Cardiac muscle cell (in vitro differentiated cells and primary cell): ENCODE measurements at regions not wholly inside any gene's neighbourhood (a gene's known extent, or its start where the extent isn't known, plus 50 kb on each side); places are given as distances from the start of the nearest gene placed in this dataset.

Experiments
- DNase-seq, 2 donors: peaks; one replicate each; pipeline versions ENCODE4 v3.0.0 to v3.0.0-alpha.2; 2010 to 2017; ENCODE audit warnings: low read depth in 1 of 2, low spot score in 1 of 2
- H3K27ac ChIP-seq: fragments of 200-600 bp; sonication (generic); 2 replicates; pipeline ENCODE4 v1.5.1; 2016
- H3K27me3 ChIP-seq: fragments of 200-600 bp; sonication (generic); 2 replicates; pipeline ENCODE4 v1.6.0; 2016; ENCODE audit warnings: control low read depth
- H3K36me3 ChIP-seq: fragments of 200-600 bp; sonication (generic); 2 replicates; pipeline ENCODE4 v1.5.1; 2016; ENCODE audit warnings: control low read depth
- H3K4me1 ChIP-seq: fragments of 200-600 bp; sonication (generic); 2 replicates; pipeline ENCODE4 v1.8.1; 2017; ENCODE audit warnings: low read depth, mild to moderate bottlenecking, mixed run types
- H3K4me3 ChIP-seq: fragments of 200-600 bp; sonication (generic); 2 replicates; pipeline ENCODE4 v1.5.1; 2016; ENCODE audit warnings: mild to moderate bottlenecking
- H3K9me3 ChIP-seq: fragments of 200-600 bp; sonication (generic); 2 replicates; pipeline ENCODE4 v1.5.1; 2017; ENCODE audit warnings: low read depth, mild to moderate bottlenecking, control low read depth
- TF ChIP-seq, protein P1 (sequence below): IDR thresholded peaks from 2 replicates; pipeline ENCODE4 v1.5.1; 2012; ENCODE audit warnings: low read depth, mild to moderate bottlenecking, low read length

DNA sequence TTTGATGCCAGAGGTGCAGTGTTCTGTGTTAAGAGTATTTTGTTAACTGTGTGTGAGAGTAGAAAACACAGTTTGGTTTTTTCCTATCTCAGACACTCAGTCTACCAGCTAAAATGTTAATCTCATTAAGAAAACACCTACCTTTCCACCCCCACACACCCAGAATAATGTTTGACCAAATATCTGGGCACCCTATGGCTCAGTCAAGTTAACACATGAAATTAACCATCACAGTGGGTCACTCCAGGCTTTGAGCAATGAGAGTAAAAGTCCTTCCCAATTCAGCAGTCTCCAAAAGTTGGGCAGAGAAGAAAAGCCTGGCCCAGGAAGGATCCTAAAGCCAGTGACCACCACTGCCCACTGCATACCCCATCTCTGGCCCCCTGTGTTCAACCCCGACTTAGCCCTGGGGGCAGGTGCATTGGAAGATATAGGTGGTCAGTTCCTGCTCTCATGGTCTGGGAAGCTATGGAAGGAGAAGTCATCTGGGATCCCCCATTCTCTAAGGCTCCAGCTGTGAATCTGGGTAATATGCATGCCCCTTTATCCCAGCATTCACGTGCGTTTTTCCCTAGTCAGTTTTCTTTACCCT lies 50.2 kb upstream of the CSF3R start:
- no peaks in the 10 kb centered on the region for H3K36me3 ChIP-seq
- no peak overlapping the region for H3K27ac ChIP-seq
- TF ChIP-seq, protein P1, sequence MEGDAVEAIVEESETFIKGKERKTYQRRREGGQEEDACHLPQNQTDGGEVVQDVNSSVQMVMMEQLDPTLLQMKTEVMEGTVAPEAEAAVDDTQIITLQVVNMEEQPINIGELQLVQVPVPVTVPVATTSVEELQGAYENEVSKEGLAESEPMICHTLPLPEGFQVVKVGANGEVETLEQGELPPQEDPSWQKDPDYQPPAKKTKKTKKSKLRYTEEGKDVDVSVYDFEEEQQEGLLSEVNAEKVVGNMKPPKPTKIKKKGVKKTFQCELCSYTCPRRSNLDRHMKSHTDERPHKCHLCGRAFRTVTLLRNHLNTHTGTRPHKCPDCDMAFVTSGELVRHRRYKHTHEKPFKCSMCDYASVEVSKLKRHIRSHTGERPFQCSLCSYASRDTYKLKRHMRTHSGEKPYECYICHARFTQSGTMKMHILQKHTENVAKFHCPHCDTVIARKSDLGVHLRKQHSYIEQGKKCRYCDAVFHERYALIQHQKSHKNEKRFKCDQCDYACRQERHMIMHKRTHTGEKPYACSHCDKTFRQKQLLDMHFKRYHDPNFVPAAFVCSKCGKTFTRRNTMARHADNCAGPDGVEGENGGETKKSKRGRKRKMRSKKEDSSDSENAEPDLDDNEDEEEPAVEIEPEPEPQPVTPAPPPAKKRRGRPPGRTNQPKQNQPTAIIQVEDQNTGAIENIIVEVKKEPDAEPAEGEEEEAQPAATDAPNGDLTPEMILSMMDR, result no peak
- no peak overlapping the region for H3K4me3 ChIP-seq
- DNase-seq, result no peak
- no peaks in the 10 kb centered on the region for H3K9me3 ChIP-seq
- no peaks in the 10 kb centered on the region for H3K27me3 ChIP-seq
- H3K4me1 ChIP-seq, result no peaks in the 10 kb centered on the region
